PC-9 (cell line): ENCODE measurements at regions not wholly inside any gene's neighbourhood (a gene's known extent, or its start where the extent isn't known, plus 50 kb on each side); places are given as distances from the start of the nearest gene placed in this dataset.

ENCODE experiments used
- BruUV-seq: library from RNA; stranded (reverse); fragments of 400-500 nt; replicated peaks from 2 replicates; lab custom pipeline; 2021; lab: Mats Ljungman, UMichigan
- CTCF ChIA-PET: fragments of 300-600 bp; sonication (Branson Sonifier 250); formaldehyde crosslinking; loops from one replicate; lab custom pipeline; 2022; ENCODE audit warnings: antibody characterized with exemption; lab: Charles Lee
- POLR2A ChIA-PET: fragments of 300-600 bp; sonication (Branson Sonifier 250); formaldehyde crosslinking; loops from one replicate; lab custom pipeline; 2022; ENCODE audit warnings: antibody characterized with exemption; ENCODE audit not compliant: unreplicated experiment; lab: Charles Lee
- DNase-seq, 2 experiments: peaks; one replicate each; pipeline versions ENCODE4 v3.0.0 to v3.0.0-alpha.2; 2015 to 2022; ENCODE audit warnings: mixed read lengths in 1 of 2
- H2AFZ ChIP-seq: fragments of 200-600 bp; sonication (generic); 2 replicates; pipeline ENCODE4 v1.8.1; 2017; ENCODE audit warnings: antibody characterized with exemption
- H3F3A ChIP-seq: fragments of 200-600 bp; sonication (generic); 2 replicates; pipeline ENCODE4 v1.8.1; 2017; ENCODE audit warnings: antibody characterized with exemption, mild to moderate bottlenecking, low read depth; ENCODE audit not compliant: insufficient read depth
- H3K27ac ChIP-seq: fragments of 200-600 bp; sonication (generic); 2 replicates; pipeline ENCODE4 v1.6.1; 2016; ENCODE audit warnings: mixed run types
- H3K27me3 ChIP-seq: fragments of 200-600 bp; sonication (generic); 2 replicates; pipeline ENCODE4 v1.6.1; 2016; ENCODE audit warnings: low read depth, mixed run types; ENCODE audit not compliant: insufficient read depth
- H3K36me3 ChIP-seq: fragments of 200-600 bp; sonication (generic); 2 replicates; pipeline ENCODE4 v1.6.1; 2016; ENCODE audit warnings: low read depth, mixed run types
- H3K4me1 ChIP-seq: fragments of 200-600 bp; sonication (generic); replicated peaks from 2 replicates; pipeline ENCODE4 v1.6.1; 2016; ENCODE audit warnings: mixed run types; ENCODE audit not compliant: insufficient read depth
- H3K4me2 ChIP-seq: fragments of 200-600 bp; sonication (generic); 2 replicates; pipeline ENCODE4 v1.6.1; 2017; ENCODE audit warnings: mixed run types
- H3K4me3 ChIP-seq: fragments of 200-600 bp; sonication (generic); 2 replicates; pipeline ENCODE4 v1.6.1; 2016; ENCODE audit warnings: mixed run types
- H3K79me2 ChIP-seq: fragments of 200-600 bp; sonication (generic); 2 replicates; pipeline ENCODE4 v1.6.1; 2017; ENCODE audit warnings: low read depth, mixed run types
- H3K9me2 ChIP-seq: fragments of 200-600 bp; sonication (generic); 2 replicates; pipeline ENCODE4 v1.8.1; 2017; ENCODE audit warnings: mild to moderate bottlenecking; ENCODE audit not compliant: insufficient read depth
- H3K9me3 ChIP-seq: fragments of 200-600 bp; sonication (generic); 2 replicates; pipeline ENCODE4 v1.8.1; 2016; ENCODE audit warnings: low read depth; ENCODE audit not compliant: insufficient read depth
- H4K20me1 ChIP-seq: fragments of 200-600 bp; sonication (generic); 2 replicates; pipeline ENCODE4 v1.8.1; 2017; ENCODE audit not compliant: insufficient read depth
- CTCF ChIP-seq: fragments of 200-600 bp; sonication (generic); conservative IDR thresholded peaks from 2 replicates; pipeline ENCODE4 v1.6.1; 2017; ENCODE audit warnings: mixed run types, antibody characterized with exemption, mild to moderate bottlenecking, moderate library complexity
- EZH2 ChIP-seq: fragments of 200-600 bp; sonication (generic); IDR thresholded peaks from 2 replicates; pipeline ENCODE4 v1.8.0; 2017; ENCODE audit warnings: antibody characterized with exemption, low read depth
- intact Hi-C: fragments of 100-400 bp; cut with micrococcal nuclease; formaldehyde crosslinking; loops from one replicate; pipeline ENCODE4 v1.10.0; 2022; ENCODE audit not compliant: unreplicated experiment

GRCh38 chr2:14114275-14114674, 518.2 kb upstream of the LRATD1 start:
- Histone ChIP-seq H3K4me1 (no peaks in the 10 kb centered on the region), H3K79me2 (no peaks in the 10 kb centered on the region), H3K27ac (no peak overlapping the region), H3K4me2 (no peak overlapping the region), H3K4me3 (no peak overlapping the region), H3F3A (no peaks in the 10 kb centered on the region), H3K9me3 (no peaks in the 10 kb centered on the region), H3K36me3 (no peaks in the 10 kb centered on the region), H3K9me2 (peaks cover 6% of the 10 kb centered on the region), H3K27me3 (no peaks in the 10 kb centered on the region), H4K20me1 (no peaks in the 10 kb centered on the region), H2AFZ (no peak overlapping the region)
- no peak for DNase-seq
- TF ChIP-seq CTCF = no peak
- no peak for TF ChIP-seq EZH2
- no TSS peak for BruUV-seq
- intact Hi-C loops = no loop called here
- ChIA-PET CTCF (no interaction called here), POLR2A (no interaction called here)

- no peak overlapping the region for H2AFZ ChIP-seq
- BruUV-seq = no TSS peak
- TF ChIP-seq CTCF (no peak), EZH2 (no peak)
- no peak overlapping the region for H3K27ac ChIP-seq
- no peaks in the 10 kb centered on the region for H3K79me2 ChIP-seq
- H3K27me3 ChIP-seq = no peaks in the 10 kb centered on the region
- H3K4me2 ChIP-seq = no peak overlapping the region
- DNase-seq = no peak
- no peaks in the 10 kb centered on the region for H3K36me3 ChIP-seq
- no peaks in the 10 kb centered on the region for H3F3A ChIP-seq
- ChIA-PET CTCF (no interaction called here), POLR2A (no interaction called here)
- H3K4me1 ChIP-seq = no peaks in the 10 kb centered on the region
- no peaks in the 10 kb centered on the region for H3K9me3 ChIP-seq
- intact Hi-C loops = no loop called here
- no peak overlapping the region for H3K4me3 ChIP-seq
- no peaks in the 10 kb centered on the region for H3K9me2 ChIP-seq
- H4K20me1 ChIP-seq = no peaks in the 10 kb centered on the region
Observed at GRCh38 chr2:14120376-14120775, 512.1 kb upstream of the LRATD1 start.

GRCh38 chr2:14123436-14124103, 508.9 kb upstream of the LRATD1 start:
- H3K4me1 ChIP-seq = no peaks in the 10 kb centered on the region
- no peaks in the 10 kb centered on the region for H3K79me2 ChIP-seq
- H3K4me3 ChIP-seq = no peak overlapping the region
- no peaks in the 10 kb centered on the region for H3K9me3 ChIP-seq
- no peaks in the 10 kb centered on the region for H3F3A ChIP-seq
- DNase-seq = no peak
- POLR2A ChIA-PET = no interaction called here
- TF ChIP-seq CTCF (no peak), EZH2 (no peak)
- no peaks in the 10 kb centered on the region for H4K20me1 ChIP-seq
- intact Hi-C loops = no loop called here
- H3K36me3 ChIP-seq = no peaks in the 10 kb centered on the region
- CTCF ChIA-PET = no interaction called here
- no peaks in the 10 kb centered on the region for H3K9me2 ChIP-seq
- no peak overlapping the region for H3K4me2 ChIP-seq
- no peaks in the 10 kb centered on the region for H3K27me3 ChIP-seq
- H3K27ac ChIP-seq = no peak overlapping the region
- no peak overlapping the region for H2AFZ ChIP-seq
- no TSS peak for BruUV-seq
